Kidney glomerular epithelial cell (primary cell): ENCODE measurements at regions not wholly inside any gene's neighbourhood (a gene's known extent, or its start where the extent isn't known, plus 50 kb on each side); places are given as distances from the start of the nearest gene placed in this dataset.
A peak's percentile ranks its signal among the peaks of the same experiment; 100 is the strongest.
"Not testable (repeated sequence)": the region's sequence is repeated elsewhere in the genome, so short reads cannot be mapped to it uniquely, and the experiment has no call there.

Source experiments
- DNase-seq: peaks from one replicate; lab custom pipeline; 2025; lab: John Stamatoyannopoulos, UW

GRCh38 chr3:63096248-63097058, 181.7 kb upstream of the SYNPR start:
- no peak for DNase-seq

GRCh38 chr3:63097396-63097795, 180.7 kb upstream of the SYNPR start:
- DNase-seq = no peak

- DNase-seq = no peak
Observed at GRCh38 chr3:63116922-63117321, 161.2 kb upstream of the SYNPR start.

GRCh38 chr3:63124090-63124489, 154.0 kb upstream of the SYNPR start:
- no peak for DNase-seq

GRCh38 chr3:63126530-63126929, 151.6 kb upstream of the SYNPR start:
- no peak for DNase-seq

- no peak for DNase-seq
Observed at GRCh38 chr3:63128380-63128779, 149.7 kb upstream of the SYNPR start.

GRCh38 chr3:63130625-63131024, 147.5 kb upstream of the SYNPR start:
- no peak for DNase-seq

- DNase-seq = no peak
Observed at GRCh38 chr3:63132461-63133250, 145.5 kb upstream of the SYNPR start.

GRCh38 chr3:63135367-63135766, 142.7 kb upstream of the SYNPR start:
- DNase-seq = no peak

GRCh38 chr3:63136249-63136648, 141.9 kb upstream of the SYNPR start:
- not testable (repeated sequence) for DNase-seq

GRCh38 chr3:63142681-63143080, 135.4 kb upstream of the SYNPR start:
- DNase-seq = no peak

GRCh38 chr3:63146154-63146553, 132.0 kb upstream of the SYNPR start:
- DNase-seq = no peak

- DNase-seq = no peak
Observed at GRCh38 chr3:63150880-63151279, 127.2 kb upstream of the SYNPR start.

GRCh38 chr3:63151897-63152296, 126.2 kb upstream of the SYNPR start:
- no peak for DNase-seq

- no peak for DNase-seq
Observed at GRCh38 chr3:63159764-63160163, 118.3 kb upstream of the SYNPR start.

GRCh38 chr3:63167113-63167512, 111.0 kb upstream of the SYNPR start:
- no peak for DNase-seq

GRCh38 chr3:63168179-63168578, 109.9 kb upstream of the SYNPR start:
- no peak for DNase-seq

- no peak for DNase-seq
Observed at GRCh38 chr3:63179862-63180522, 98.1 kb upstream of the SYNPR start.

- no peak for DNase-seq
Observed at GRCh38 chr3:63192248-63192647, 85.9 kb upstream of the SYNPR start.

- DNase-seq = peak; percentile 11
Observed at GRCh38 chr3:63193647-63194046, 84.5 kb upstream of the SYNPR start.

- no peak for DNase-seq
Observed at GRCh38 chr3:63199606-63200005, 78.5 kb upstream of the SYNPR start.

- DNase-seq = no peak
Observed at GRCh38 chr3:63202529-63202928, 75.6 kb upstream of the SYNPR start.

GRCh38 chr3:63207066-63207590, 71.0 kb upstream of the SYNPR start:
- no peak for DNase-seq
